H9 (cell line): ENCODE measurements at regions not wholly inside any gene's neighbourhood (a gene's known extent, or its start where the extent isn't known, plus 50 kb on each side); places are given as distances from the start of the nearest gene placed in this dataset.

ENCODE experiments used
- DNase-seq: peaks from one replicate; pipeline ENCODE4 v3.0.0-alpha.2; 2017
- H2AFZ ChIP-seq: one replicate; pipeline ENCODE4 v1.6.1; 2013; ENCODE audit warnings: mild to moderate bottlenecking, low read length, control low read depth, moderate library complexity
- H2AK5ac ChIP-seq: 2 replicates; pipeline ENCODE4 v1.6.1; 2013; ENCODE audit warnings: low read length, control low read depth, mixed read lengths; ENCODE audit not compliant: insufficient read length
- H2BK120ac ChIP-seq: one replicate; pipeline ENCODE4 v1.6.1; 2013; ENCODE audit warnings: low read depth, mild to moderate bottlenecking, low read length, control low read depth, inconsistent platforms; ENCODE audit not compliant: poor library complexity, severe bottlenecking
- H2BK12ac ChIP-seq: 2 replicates; pipeline ENCODE4 v1.6.1; 2013; ENCODE audit warnings: low read length, control low read depth, mixed read lengths, low read depth; ENCODE audit not compliant: insufficient read length
- H2BK15ac ChIP-seq: 2 replicates; pipeline ENCODE4 v1.6.1; 2013; ENCODE audit warnings: low read depth, low read length, control low read depth
- H2BK20ac ChIP-seq: one replicate; pipeline ENCODE4 v1.6.1; 2013; ENCODE audit warnings: low read depth, mild to moderate bottlenecking, low read length, control low read depth, inconsistent platforms; ENCODE audit not compliant: poor library complexity, severe bottlenecking
- H2BK5ac ChIP-seq: 2 replicates; pipeline ENCODE4 v1.6.1; 2013; ENCODE audit warnings: low read length, control low read depth, mixed read lengths; ENCODE audit not compliant: insufficient read length
- H3K14ac ChIP-seq: 2 replicates; pipeline ENCODE4 v1.6.1; 2013; ENCODE audit warnings: low read length, control low read depth; ENCODE audit not compliant: insufficient read depth
- H3K18ac ChIP-seq: 2 replicates; pipeline ENCODE4 v1.6.1; 2013; ENCODE audit warnings: low read depth, mild to moderate bottlenecking, mixed read lengths, low read length, control low read depth; ENCODE audit not compliant: insufficient read length
- H3K23ac ChIP-seq: 2 replicates; pipeline ENCODE4 v1.6.1; 2013; ENCODE audit warnings: low read length, control low read depth, mixed read lengths, low read depth; ENCODE audit not compliant: insufficient read length
- H3K23me2 ChIP-seq: 2 replicates; pipeline ENCODE4 v1.6.1; 2013; ENCODE audit warnings: low read depth, mild to moderate bottlenecking, mixed read lengths, low read length, control low read depth; ENCODE audit not compliant: insufficient read length, poor library complexity, severe bottlenecking
- H3K27ac ChIP-seq: 2 replicates; pipeline ENCODE4 v1.5.1; 2013; ENCODE audit warnings: low read length, control low read depth, mixed read lengths, low read depth; ENCODE audit not compliant: insufficient read length
- H3K27me3 ChIP-seq: 2 replicates; pipeline ENCODE4 v1.6.1; 2013; ENCODE audit warnings: low read length, control low read depth, inconsistent platforms; ENCODE audit not compliant: insufficient read depth
- H3K4ac ChIP-seq: 2 replicates; pipeline ENCODE4 v1.6.1; 2013; ENCODE audit warnings: low read depth, mild to moderate bottlenecking, control low read depth, inconsistent platforms, low read length, moderate library complexity
- H3K4me1 ChIP-seq: 2 replicates; pipeline ENCODE4 v1.6.1; 2013; ENCODE audit warnings: low read length, control low read depth, inconsistent platforms; ENCODE audit not compliant: insufficient read depth
- H3K4me2 ChIP-seq: 2 replicates; pipeline ENCODE4 v1.6.1; 2013; ENCODE audit warnings: low read length, control low read depth, mixed read lengths; ENCODE audit not compliant: insufficient read length, insufficient read depth
- H3K56ac ChIP-seq: 2 replicates; pipeline ENCODE4 v1.6.1; 2013; ENCODE audit warnings: low read depth, mild to moderate bottlenecking, mixed read lengths, low read length, control low read depth; ENCODE audit not compliant: insufficient read length
- H3K79me1 ChIP-seq: 2 replicates; pipeline ENCODE4 v1.6.1; 2013; ENCODE audit warnings: low read depth, mild to moderate bottlenecking, moderate library complexity, low read length, control low read depth, inconsistent platforms; ENCODE audit not compliant: insufficient read depth, poor library complexity, severe bottlenecking
- H3K79me2 ChIP-seq: 2 replicates; pipeline ENCODE4 v1.6.1; 2013; ENCODE audit warnings: low read length, control low read depth, inconsistent platforms; ENCODE audit not compliant: insufficient read depth
- H3K9ac ChIP-seq: 2 replicates; pipeline ENCODE4 v1.6.1; 2013; ENCODE audit warnings: low read length, control low read depth, mixed read lengths; ENCODE audit not compliant: insufficient read length; ENCODE audit errors: extremely low read depth
- H3K9me3 ChIP-seq: one replicate; pipeline ENCODE4 v1.6.1; 2013; ENCODE audit warnings: low read depth, low read length, inconsistent platforms; ENCODE audit not compliant: control insufficient read depth
- H3T11ph ChIP-seq: one replicate; pipeline ENCODE4 v1.6.1; 2013; ENCODE audit warnings: mild to moderate bottlenecking, low read length, control low read depth, inconsistent platforms
- H4K20me1 ChIP-seq: one replicate; pipeline ENCODE4 v1.6.1; 2013; ENCODE audit not compliant: control insufficient read depth, insufficient read length, insufficient read depth
- H4K5ac ChIP-seq: 2 replicates; pipeline ENCODE4 v1.6.1; 2013; ENCODE audit warnings: low read depth, mild to moderate bottlenecking, mixed read lengths, low read length, control low read depth; ENCODE audit not compliant: insufficient read length
- H4K8ac ChIP-seq: replicated peaks from 2 replicates; pipeline ENCODE4 v1.6.1; 2013; ENCODE audit warnings: low read length, control low read depth, mixed read lengths, low read depth; ENCODE audit not compliant: insufficient read length
- H4K91ac ChIP-seq: 2 replicates; pipeline ENCODE4 v1.6.1; 2013; ENCODE audit warnings: low read depth, mild to moderate bottlenecking, moderate library complexity, mixed read lengths, low read length, control low read depth; ENCODE audit not compliant: insufficient read length
- H3K27ac Mint-ChIP-seq, 3 experiments: 2 replicates in 2 of 3; 3 replicates in 1 of 3; pipeline ENCODE4 v1.8.0; 2020 to 2021; ENCODE audit warnings: mixed read lengths in 3 of 3, mild to moderate bottlenecking in 1 of 3, moderate library complexity in 1 of 3
- H3K27me3 Mint-ChIP-seq: 2 replicates; pipeline ENCODE4 v1.8.0; 2021; ENCODE audit warnings: low read depth, mild to moderate bottlenecking, moderate library complexity, mixed read lengths
- H3K36me3 Mint-ChIP-seq, 3 experiments: 2 replicates in 2 of 3; 3 replicates in 1 of 3; pipeline ENCODE4 v1.8.0; 2020 to 2021; ENCODE audit warnings: low read depth in 3 of 3, mixed read lengths in 3 of 3; ENCODE audit not compliant: insufficient read depth in 1 of 3
- H3K4me1 Mint-ChIP-seq, 2 experiments: 2 replicates each; pipeline ENCODE4 v1.8.0; 2020; ENCODE audit warnings: mixed read lengths in 2 of 2
- H3K4me3 Mint-ChIP-seq, 2 experiments: 2 replicates in 1 of 2; 3 replicates in 1 of 2; pipeline ENCODE4 v1.8.0; 2020 to 2021; ENCODE audit warnings: mild to moderate bottlenecking in 2 of 2, mixed read lengths in 2 of 2, moderate library complexity in 1 of 2
- H3K9me3 Mint-ChIP-seq, 2 experiments: 2 replicates in 1 of 2; 3 replicates in 1 of 2; pipeline ENCODE4 v1.8.0; 2020; ENCODE audit warnings: mild to moderate bottlenecking in 2 of 2, mixed read lengths in 2 of 2, moderate library complexity in 1 of 2
- WGBS: extraction: QIAGEN DNeasy Blood & Tissue Kit; methylation state at CpG from one replicate; pipeline ENCODE4 v1.1.7; 2013; ENCODE audit warnings: missing lambda C conversion rate, low lambda C conversion rate, mixed read lengths; ENCODE audit not compliant: insufficient read length; ENCODE audit errors: extremely low coverage; 5-methylcytosine and 5-hydroxymethylcytosine counted together
- TF ChIP-seq, protein P1 (sequence below): fragments of 200-600 bp; sonication (generic); conservative IDR thresholded peaks from 3 replicates; pipeline ENCODE4 v1.8.0; 2021; ENCODE audit warnings: antibody characterized with exemption, mild to moderate bottlenecking

DNA sequence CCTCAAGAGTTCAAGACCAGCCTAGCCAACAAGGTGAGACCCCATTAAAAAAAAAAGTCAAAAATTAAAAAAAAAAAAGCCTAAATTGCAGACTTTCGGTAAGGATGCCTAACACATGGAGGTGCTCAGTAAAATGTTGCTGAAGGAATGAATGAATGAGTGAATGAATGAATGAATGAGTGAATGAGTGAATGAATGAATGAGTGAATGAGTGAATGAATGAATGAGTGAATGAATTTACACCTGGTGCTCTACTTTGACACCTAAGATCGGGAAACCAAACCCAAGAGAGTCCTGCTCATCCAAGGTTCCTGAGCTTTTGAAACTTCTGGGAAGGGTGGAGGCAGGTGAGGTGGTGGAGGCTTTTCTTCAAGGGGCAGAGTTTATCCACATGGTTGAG is 112.2 kb upstream of the LHX1 start:
- no peak overlapping the region for H4K8ac ChIP-seq
- H4K5ac ChIP-seq, result no peak overlapping the region
- no peak overlapping the region for H3T11ph ChIP-seq
- H3K79me2 ChIP-seq, result no peaks in the 10 kb centered on the region
- H3K36me3 Mint-ChIP-seq, result no peaks in the 10 kb centered on the region
- H3K9me3 Mint-ChIP-seq, result no peaks in the 10 kb centered on the region; a peak in 1 of 5 replicates
- no peak overlapping the region for H3K27ac Mint-ChIP-seq
- peaks cover 25 to 42% of the 10 kb centered on the region in 2 experiments for H3K4me1 Mint-ChIP-seq
- no peak overlapping the region for H3K18ac ChIP-seq
- no peak for DNase-seq
- WGBS, result no CpG with 5 or more reads among the region's 2 CpGs
- no peak overlapping the region for H2BK15ac ChIP-seq
- no peak overlapping the region for H2BK120ac ChIP-seq
- no peak overlapping the region for H3K27ac ChIP-seq
- H4K20me1 ChIP-seq, result no peaks in the 10 kb centered on the region
- no peaks in the 10 kb centered on the region for H3K4me1 ChIP-seq
- no peak overlapping the region for H3K9ac ChIP-seq
- H3K4me2 ChIP-seq, result no peak overlapping the region
- no peaks in the 10 kb centered on the region for H3K27me3 ChIP-seq
- peaks cover 14% of the 10 kb centered on the region for H3K27me3 Mint-ChIP-seq
- no peak overlapping the region for H2BK12ac ChIP-seq
- H2AFZ ChIP-seq, result no peak overlapping the region
- H3K56ac ChIP-seq, result no peak overlapping the region
- no peaks in the 10 kb centered on the region for H3K79me1 ChIP-seq
- H2AK5ac ChIP-seq, result no peak overlapping the region
- H4K91ac ChIP-seq, result no peak overlapping the region
- H3K4ac ChIP-seq, result no peak overlapping the region
- no peak overlapping the region for H2BK5ac ChIP-seq
- H3K14ac ChIP-seq, result no peak overlapping the region
- H3K23ac ChIP-seq, result no peak overlapping the region
- TF ChIP-seq, protein P1, sequence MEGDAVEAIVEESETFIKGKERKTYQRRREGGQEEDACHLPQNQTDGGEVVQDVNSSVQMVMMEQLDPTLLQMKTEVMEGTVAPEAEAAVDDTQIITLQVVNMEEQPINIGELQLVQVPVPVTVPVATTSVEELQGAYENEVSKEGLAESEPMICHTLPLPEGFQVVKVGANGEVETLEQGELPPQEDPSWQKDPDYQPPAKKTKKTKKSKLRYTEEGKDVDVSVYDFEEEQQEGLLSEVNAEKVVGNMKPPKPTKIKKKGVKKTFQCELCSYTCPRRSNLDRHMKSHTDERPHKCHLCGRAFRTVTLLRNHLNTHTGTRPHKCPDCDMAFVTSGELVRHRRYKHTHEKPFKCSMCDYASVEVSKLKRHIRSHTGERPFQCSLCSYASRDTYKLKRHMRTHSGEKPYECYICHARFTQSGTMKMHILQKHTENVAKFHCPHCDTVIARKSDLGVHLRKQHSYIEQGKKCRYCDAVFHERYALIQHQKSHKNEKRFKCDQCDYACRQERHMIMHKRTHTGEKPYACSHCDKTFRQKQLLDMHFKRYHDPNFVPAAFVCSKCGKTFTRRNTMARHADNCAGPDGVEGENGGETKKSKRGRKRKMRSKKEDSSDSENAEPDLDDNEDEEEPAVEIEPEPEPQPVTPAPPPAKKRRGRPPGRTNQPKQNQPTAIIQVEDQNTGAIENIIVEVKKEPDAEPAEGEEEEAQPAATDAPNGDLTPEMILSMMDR, result no peak
- no peaks in the 10 kb centered on the region for H3K23me2 ChIP-seq
- H3K4me3 Mint-ChIP-seq, result peak overlapping the region in 1 of 2 experiments; percentile 9; a peak in 1 of 5 replicates
- H3K9me3 ChIP-seq, result no peaks in the 10 kb centered on the region
- no peak overlapping the region for H2BK20ac ChIP-seq
